ENCODE measurements at regions not wholly inside any gene's neighbourhood (a gene's known extent, or its start where the extent isn't known, plus 50 kb on each side); places are given as distances from the start of the nearest gene placed in this dataset.

- CTCF ChIA-PET = interaction anchor here in 1 of 2 donors (0.6 kb wide), 2 partner anchors 13 to 32 kb away, joined by 3 to 6 read pairs; no protein-coding TSS in a partner anchor
- H3K36me3 ChIP-seq (ENCODE audit: control insufficient read depth in 2 of 2, extremely low read depth in 1 of 2, insufficient read depth in 1 of 2, low read length in 1 of 2) = no peaks in the 10 kb centered on the region
These were observed 124.5 kb upstream of the CSF3R start for GRCh38 chr1:36607263-36607651.

DNA sequence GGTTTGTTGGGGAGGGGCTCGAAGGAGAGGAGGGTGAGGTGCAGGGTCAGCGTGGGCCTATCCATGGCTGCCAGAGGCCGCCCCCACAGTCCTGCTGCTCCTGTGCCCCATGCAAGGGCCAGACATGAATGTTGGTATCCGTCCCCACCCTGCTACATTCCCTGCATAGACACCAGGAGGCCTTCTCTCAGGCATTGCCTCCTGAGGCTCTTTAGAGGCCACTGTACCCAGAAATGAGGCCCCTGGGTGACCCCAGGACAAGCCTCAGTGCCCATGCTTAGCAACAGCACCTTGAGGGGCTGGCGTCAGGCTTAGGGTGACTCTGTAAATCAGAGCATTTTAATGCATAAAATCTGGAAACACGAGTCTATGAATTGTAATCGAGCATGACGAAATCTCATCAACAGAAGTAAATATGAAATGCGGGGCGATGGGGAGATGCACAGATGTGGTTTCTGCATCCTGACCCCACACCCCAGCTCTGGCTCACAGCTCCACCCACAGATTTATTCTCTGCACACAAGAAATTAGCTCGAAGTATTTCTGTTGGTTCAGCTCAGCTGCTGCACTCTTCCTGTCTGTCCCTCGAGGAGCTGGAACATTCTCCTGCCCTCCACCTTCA lies 124.0 kb upstream of the CSF3R start:
- ATAC-seq (replicated peaks in 1 of 4) (peak in 3 of 4 experiments; percentile 33 to 76 (median 42)), DNase-seq (peak in 19 of 35 experiments; percentile 6 to 38 (median 13))
- Histone ChIP-seq H3K4me1 (ENCODE audit: control insufficient read depth in 1 of 2, extremely low read depth in 1 of 2, insufficient read depth in 2 of 2, low read length in 2 of 2) (peaks cover 0 to 30% of the 10 kb centered on the region in 2 experiments), H3K4me3 (ENCODE audit: control insufficient read depth in 1 of 2, extremely low read depth in 1 of 2, low read length in 1 of 2) (no peak overlapping the region), H3K27ac (ENCODE audit: low read length) (peak overlapping the region; percentile 64), H3K36me3 (ENCODE audit: control insufficient read depth in 2 of 2, extremely low read depth in 1 of 2, insufficient read depth in 1 of 2, low read length in 1 of 2) (no peaks in the 10 kb centered on the region), H3K27me3 (replicated peaks in 1 of 2; ENCODE audit: control insufficient read depth in 2 of 2, extremely low read depth in 1 of 2, insufficient read depth in 2 of 2, low read length in 1 of 2) (peaks cover 0 to 9% of the 10 kb centered on the region in 2 experiments), H3K9me3 (no peaks in the 10 kb centered on the region)
- Mint-ChIP-seq H3K4me3 (peak overlapping the region in 1 of 3 donors; percentile 10), H3K9me3 (no peaks in the 10 kb centered on the region), H3K4me1 (peaks cover 6 to 26% (median 20%) of the 10 kb centered on the region in 3 donors), H3K27ac (peak overlapping the region; percentile 67 to 80), H3K36me3 (no peaks in the 10 kb centered on the region), H3K27me3 (peaks cover 4 to 15% of the 10 kb centered on the region in 2 donors)
- ChIA-PET POLR2A (no interaction called here), CTCF (interaction anchor here in 1 of 2 donors (0.6 kb wide), 1 partner anchor 31 kb away, joined by 3 read pairs; no protein-coding TSS in a partner anchor)
- WGBS (ENCODE audit: insufficient coverage) = 51% methylated on average over 7 of the region's 12 CpGs

More at GRCh38 chr1:36607263-36607651, 124.5 kb upstream of the CSF3R start:
- ATAC-seq (replicated peaks in 1 of 4) (no peak), DNase-seq (no peak)
- H3K4me3 ChIP-seq (ENCODE audit: control insufficient read depth in 1 of 2, extremely low read depth in 1 of 2, low read length in 1 of 2) = no peak overlapping the region
- POLR2A ChIA-PET = no interaction called here
- H3K4me1 Mint-ChIP-seq = peaks cover 6 to 26% (median 20%) of the 10 kb centered on the region in 3 donors
- no peaks in the 10 kb centered on the region for H3K9me3 Mint-ChIP-seq
- H3K27ac Mint-ChIP-seq = peak overlapping the region; percentile 67 to 80
- no peaks in the 10 kb centered on the region for H3K36me3 Mint-ChIP-seq
- H3K27me3 Mint-ChIP-seq = peaks cover 4 to 14% of the 10 kb centered on the region in 2 donors
- peaks cover 0 to 8% of the 10 kb centered on the region in 2 experiments for H3K27me3 ChIP-seq (replicated peaks in 1 of 2; ENCODE audit: control insufficient read depth in 2 of 2, extremely low read depth in 1 of 2, insufficient read depth in 2 of 2, low read length in 1 of 2)
- H3K27ac ChIP-seq (ENCODE audit: low read length) = peak overlapping the region; percentile 39
- H3K4me1 ChIP-seq (ENCODE audit: control insufficient read depth in 1 of 2, extremely low read depth in 1 of 2, insufficient read depth in 2 of 2, low read length in 2 of 2) = peaks cover 0 to 30% of the 10 kb centered on the region in 2 experiments
- no peaks in the 10 kb centered on the region for H3K9me3 ChIP-seq
- H3K4me3 Mint-ChIP-seq = no peak overlapping the region

- H3K4me3 Mint-ChIP-seq = peak overlapping the region in 2 of 3 donors; percentile 7 to 10
- 48% methylated on average over 7 of the region's 7 CpGs for WGBS (ENCODE audit: insufficient coverage)
- POLR2A ChIA-PET = no interaction called here
- ATAC-seq (replicated peaks in 1 of 4) = peak in 1 of 4 experiments; percentile 53
- no peak overlapping the region for H3K4me3 ChIP-seq (ENCODE audit: control insufficient read depth in 1 of 2, extremely low read depth in 1 of 2, low read length in 1 of 2)
- peaks cover 0 to 30% of the 10 kb centered on the region in 2 experiments for H3K4me1 ChIP-seq (ENCODE audit: control insufficient read depth in 1 of 2, extremely low read depth in 1 of 2, insufficient read depth in 2 of 2, low read length in 2 of 2)
- H3K27ac ChIP-seq (ENCODE audit: low read length) = peak overlapping the region; percentile 64
- peaks cover 6 to 26% (median 20%) of the 10 kb centered on the region in 3 donors for H3K4me1 Mint-ChIP-seq
- H3K36me3 ChIP-seq (ENCODE audit: control insufficient read depth in 2 of 2, extremely low read depth in 1 of 2, insufficient read depth in 1 of 2, low read length in 1 of 2) = no peaks in the 10 kb centered on the region
- peak in 1 of 35 experiments; percentile 6 for DNase-seq
- no peaks in the 10 kb centered on the region for H3K36me3 Mint-ChIP-seq
- H3K9me3 ChIP-seq = no peaks in the 10 kb centered on the region
- H3K27ac Mint-ChIP-seq = peak overlapping the region; percentile 67 to 80
- H3K9me3 Mint-ChIP-seq = no peaks in the 10 kb centered on the region
- H3K27me3 Mint-ChIP-seq = peaks cover 7 to 22% of the 10 kb centered on the region in 2 donors
- peaks cover 0 to 9% of the 10 kb centered on the region in 2 experiments for H3K27me3 ChIP-seq (replicated peaks in 1 of 2; ENCODE audit: control insufficient read depth in 2 of 2, extremely low read depth in 1 of 2, insufficient read depth in 2 of 2, low read length in 1 of 2)
- CTCF ChIA-PET = no interaction called here
These were observed 123.4 kb upstream of the CSF3R start for GRCh38 chr1:36605942-36606640.

GRCh38 chr1:36603461-36603860 lies 120.7 kb upstream of the CSF3R start:
- no peak for DNase-seq
- H3K4me3 Mint-ChIP-seq = no peak overlapping the region
- H3K9me3 Mint-ChIP-seq = no peaks in the 10 kb centered on the region
- Histone ChIP-seq H3K27me3 (replicated peaks in 1 of 2; ENCODE audit: control insufficient read depth in 2 of 2, extremely low read depth in 1 of 2, insufficient read depth in 2 of 2, low read length in 1 of 2) (peaks cover 0 to 9% of the 10 kb centered on the region in 2 experiments), H3K9me3 (no peaks in the 10 kb centered on the region), H3K27ac (ENCODE audit: low read length) (no peak overlapping the region), H3K4me3 (ENCODE audit: control insufficient read depth in 1 of 2, extremely low read depth in 1 of 2, low read length in 1 of 2) (no peak overlapping the region), H3K36me3 (ENCODE audit: control insufficient read depth in 2 of 2, extremely low read depth in 1 of 2, insufficient read depth in 1 of 2, low read length in 1 of 2) (no peaks in the 10 kb centered on the region), H3K4me1 (ENCODE audit: control insufficient read depth in 1 of 2, extremely low read depth in 1 of 2, insufficient read depth in 2 of 2, low read length in 2 of 2) (peaks cover 0 to 30% of the 10 kb centered on the region in 2 experiments)
- no CpG with 5 or more reads among the region's 3 CpGs for WGBS (ENCODE audit: insufficient coverage)
- ChIA-PET CTCF (no interaction called here), POLR2A (no interaction called here)
- peaks cover 6 to 26% (median 20%) of the 10 kb centered on the region in 3 donors for H3K4me1 Mint-ChIP-seq
- H3K36me3 Mint-ChIP-seq = no peaks in the 10 kb centered on the region
- H3K27ac Mint-ChIP-seq = no peak overlapping the region
- H3K27me3 Mint-ChIP-seq = peaks cover 11 to 23% of the 10 kb centered on the region in 2 donors
- ATAC-seq (replicated peaks in 1 of 4) = no peak

DNA sequence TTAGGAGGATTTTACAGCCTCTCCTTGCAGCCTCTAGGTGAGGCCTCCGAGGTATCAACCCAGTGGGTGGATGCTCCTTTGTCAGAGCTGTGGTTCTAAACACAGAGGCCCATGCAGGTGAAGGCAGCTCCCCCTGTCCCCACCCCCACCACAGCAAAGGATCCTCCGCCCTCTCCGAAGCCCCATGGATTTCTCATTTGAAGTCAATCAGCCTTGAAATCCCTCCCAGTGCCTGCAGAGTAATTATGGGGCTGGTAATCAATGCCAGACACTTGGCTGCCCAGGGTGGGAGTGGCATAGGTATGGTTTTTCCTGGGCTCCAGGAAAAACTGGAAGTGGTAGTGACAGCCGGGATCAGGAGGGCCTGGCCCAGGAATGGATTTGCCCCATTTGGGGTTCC lies 119.5 kb upstream of the CSF3R start:
- peaks cover 17 to 31% of the 10 kb centered on the region in 2 donors for H3K27me3 Mint-ChIP-seq
- no peak overlapping the region for H3K27ac ChIP-seq (ENCODE audit: low read length)
- H3K4me3 ChIP-seq (ENCODE audit: control insufficient read depth in 1 of 2, extremely low read depth in 1 of 2, low read length in 1 of 2) = no peak overlapping the region
- WGBS (ENCODE audit: insufficient coverage) = 45% methylated on average over 1 of the region's 4 CpGs
- no peaks in the 10 kb centered on the region for H3K9me3 Mint-ChIP-seq
- CTCF ChIA-PET = no interaction called here
- no peak overlapping the region for H3K4me3 Mint-ChIP-seq
- H3K4me1 ChIP-seq (ENCODE audit: control insufficient read depth in 1 of 2, extremely low read depth in 1 of 2, insufficient read depth in 2 of 2, low read length in 2 of 2) = peaks cover 0 to 23% of the 10 kb centered on the region in 2 experiments
- H3K27ac Mint-ChIP-seq = no peak overlapping the region
- H3K9me3 ChIP-seq = no peaks in the 10 kb centered on the region
- H3K36me3 ChIP-seq (ENCODE audit: control insufficient read depth in 2 of 2, extremely low read depth in 1 of 2, insufficient read depth in 1 of 2, low read length in 1 of 2) = no peaks in the 10 kb centered on the region
- no peaks in the 10 kb centered on the region for H3K36me3 Mint-ChIP-seq
- POLR2A ChIA-PET = no interaction called here
- ATAC-seq (replicated peaks in 1 of 4) (no peak), DNase-seq (no peak)
- H3K4me1 Mint-ChIP-seq = peaks cover 6 to 20% (median 16%) of the 10 kb centered on the region in 3 donors
- H3K27me3 ChIP-seq (replicated peaks in 1 of 2; ENCODE audit: control insufficient read depth in 2 of 2, extremely low read depth in 1 of 2, insufficient read depth in 2 of 2, low read length in 1 of 2) = peaks cover 0 to 12% of the 10 kb centered on the region in 2 experiments

DNA sequence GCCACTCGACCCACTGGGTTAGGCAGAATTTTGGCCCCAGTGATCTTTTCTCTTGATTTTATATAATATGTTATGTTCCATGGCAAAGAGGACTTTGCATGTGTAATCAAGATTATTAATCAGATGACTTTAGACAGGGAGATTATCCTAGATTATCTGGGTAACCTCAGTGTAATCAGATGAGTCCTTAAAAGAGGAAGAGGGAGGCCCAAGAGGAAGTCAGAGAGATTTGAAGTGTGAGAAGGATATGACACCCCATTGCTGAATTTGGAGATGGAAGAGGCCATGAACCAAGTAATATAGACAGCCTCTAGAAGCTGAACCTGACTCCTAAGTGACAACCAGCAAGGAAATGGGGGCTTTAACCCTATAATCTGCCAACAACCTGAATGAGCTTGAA lies 117.1 kb upstream of the CSF3R start:
- DNase-seq (no peak), ATAC-seq (replicated peaks in 1 of 4) (no peak)
- no CpG with 5 or more reads among the region's 1 CpG for WGBS (ENCODE audit: insufficient coverage)
- H3K9me3 Mint-ChIP-seq = no peaks in the 10 kb centered on the region
- H3K4me1 Mint-ChIP-seq = no peaks in the 10 kb centered on the region
- H3K9me3 ChIP-seq = no peaks in the 10 kb centered on the region
- H3K27me3 ChIP-seq (replicated peaks in 1 of 2; ENCODE audit: control insufficient read depth in 2 of 2, extremely low read depth in 1 of 2, insufficient read depth in 2 of 2, low read length in 1 of 2) = peaks cover 0 to 33% of the 10 kb centered on the region in 2 experiments
- no peak overlapping the region for H3K27ac ChIP-seq (ENCODE audit: low read length)
- H3K4me3 ChIP-seq (ENCODE audit: control insufficient read depth in 1 of 2, extremely low read depth in 1 of 2, low read length in 1 of 2) = no peak overlapping the region
- H3K27ac Mint-ChIP-seq = no peak overlapping the region
- H3K4me3 Mint-ChIP-seq = no peak overlapping the region
- H3K4me1 ChIP-seq (ENCODE audit: control insufficient read depth in 1 of 2, extremely low read depth in 1 of 2, insufficient read depth in 2 of 2, low read length in 2 of 2) = no peaks in the 10 kb centered on the region
- H3K27me3 Mint-ChIP-seq = peaks cover 22 to 28% of the 10 kb centered on the region in 2 donors
- H3K36me3 ChIP-seq (ENCODE audit: control insufficient read depth in 2 of 2, extremely low read depth in 1 of 2, insufficient read depth in 1 of 2, low read length in 1 of 2) = no peaks in the 10 kb centered on the region
- POLR2A ChIA-PET = no interaction called here
- no peaks in the 10 kb centered on the region for H3K36me3 Mint-ChIP-seq
- CTCF ChIA-PET = no interaction called here

Data from T-cell (primary cell).